ENCODE measurements at regions not wholly inside any gene's neighbourhood (a gene's known extent, or its start where the extent isn't known, plus 50 kb on each side); places are given as distances from the start of the nearest gene placed in this dataset.

- intact Hi-C loops (cut with DNase I): no loop called here
- DNase-seq (ENCODE audit: low spot score): no peak
- Histone ChIP-seq H3K9me3 (no peaks in the 10 kb centered on the region), H3K36me3 (no peaks in the 10 kb centered on the region), H3K4me1 (replicated peaks) (no peaks in the 10 kb centered on the region), H3K27me3 (replicated peaks; ENCODE audit: insufficient read depth) (no peaks in the 10 kb centered on the region), H3K4me3 (no peak overlapping the region), H3K27ac (no peak overlapping the region)
- WGBS: 89% methylated on average over 2 of the region's 2 CpGs
- no peak for TF ChIP-seq POLR2AphosphoS5 (IDR thresholded peaks at IDR 0.05)
- TF ChIP-seq POLR2A (IDR thresholded peaks at IDR 0.05): no peak
- no peak for TF ChIP-seq CTCF (IDR thresholded peaks at IDR 0.05)
Measured at GRCh38 chr5:152546493-152546892, 141.4 kb upstream of the NMUR2 start.

GRCh38 chr5:152547202-152547601 is 142.1 kb upstream of the NMUR2 start:
- Histone ChIP-seq H3K9me3 (no peaks in the 10 kb centered on the region), H3K4me1 (replicated peaks) (no peaks in the 10 kb centered on the region), H3K27ac (no peak overlapping the region), H3K4me3 (no peak overlapping the region), H3K27me3 (replicated peaks; ENCODE audit: insufficient read depth) (no peaks in the 10 kb centered on the region), H3K36me3 (no peaks in the 10 kb centered on the region)
- WGBS: 22% methylated on average over 5 of the region's 5 CpGs
- intact Hi-C loops (cut with DNase I): no loop called here
- TF ChIP-seq CTCF (IDR thresholded peaks at IDR 0.05) (no peak), POLR2AphosphoS5 (IDR thresholded peaks at IDR 0.05) (no peak), POLR2A (IDR thresholded peaks at IDR 0.05) (no peak)
- no peak for DNase-seq (ENCODE audit: low spot score)

GRCh38 chr5:152549709-152550108 is 144.6 kb upstream of the NMUR2 start:
- DNase-seq (ENCODE audit: low spot score): no peak
- TF ChIP-seq CTCF (IDR thresholded peaks at IDR 0.05) (no peak), POLR2A (IDR thresholded peaks at IDR 0.05) (no peak), POLR2AphosphoS5 (IDR thresholded peaks at IDR 0.05) (no peak)
- no peaks in the 10 kb centered on the region for H3K36me3 ChIP-seq
- no peaks in the 10 kb centered on the region for H3K4me1 ChIP-seq (replicated peaks)
- H3K9me3 ChIP-seq: no peaks in the 10 kb centered on the region
- H3K27me3 ChIP-seq (replicated peaks; ENCODE audit: insufficient read depth): no peaks in the 10 kb centered on the region
- H3K4me3 ChIP-seq: no peak overlapping the region
- WGBS: 87% methylated on average over 2 of the region's 2 CpGs
- H3K27ac ChIP-seq: no peak overlapping the region
- intact Hi-C loops (cut with DNase I): no loop called here

GRCh38 chr5:152551061-152551460 is 146.0 kb upstream of the NMUR2 start:
- DNase-seq (ENCODE audit: low spot score): no peak
- H3K9me3 ChIP-seq: no peaks in the 10 kb centered on the region
- H3K27me3 ChIP-seq (replicated peaks; ENCODE audit: insufficient read depth): no peaks in the 10 kb centered on the region
- H3K36me3 ChIP-seq: no peaks in the 10 kb centered on the region
- intact Hi-C loops (cut with DNase I): no loop called here
- no peaks in the 10 kb centered on the region for H3K4me1 ChIP-seq (replicated peaks)
- no peak for TF ChIP-seq CTCF (IDR thresholded peaks at IDR 0.05)
- TF ChIP-seq POLR2AphosphoS5 (IDR thresholded peaks at IDR 0.05): no peak
- TF ChIP-seq POLR2A (IDR thresholded peaks at IDR 0.05): no peak
- H3K27ac ChIP-seq: no peak overlapping the region
- no peak overlapping the region for H3K4me3 ChIP-seq

- intact Hi-C loops (cut with DNase I): no loop called here
- TF ChIP-seq POLR2AphosphoS5 (IDR thresholded peaks at IDR 0.05) (no peak), CTCF (IDR thresholded peaks at IDR 0.05) (no peak), POLR2A (IDR thresholded peaks at IDR 0.05) (no peak)
- no peak overlapping the region for H3K4me3 ChIP-seq
- H3K36me3 ChIP-seq: no peaks in the 10 kb centered on the region
- no peaks in the 10 kb centered on the region for H3K4me1 ChIP-seq (replicated peaks)
- H3K27me3 ChIP-seq (replicated peaks; ENCODE audit: insufficient read depth): no peaks in the 10 kb centered on the region
- WGBS: 11% methylated on average over 4 of the region's 4 CpGs
- no peak for DNase-seq (ENCODE audit: low spot score)
- H3K27ac ChIP-seq: no peak overlapping the region
- no peaks in the 10 kb centered on the region for H3K9me3 ChIP-seq
Measured at GRCh38 chr5:152556784-152557183, 151.7 kb upstream of the NMUR2 start.
